ENCODE measurements at regions not wholly inside any gene's neighbourhood (a gene's known extent, or its start where the extent isn't known, plus 50 kb on each side); places are given as distances from the start of the nearest gene placed in this dataset.

DNA sequence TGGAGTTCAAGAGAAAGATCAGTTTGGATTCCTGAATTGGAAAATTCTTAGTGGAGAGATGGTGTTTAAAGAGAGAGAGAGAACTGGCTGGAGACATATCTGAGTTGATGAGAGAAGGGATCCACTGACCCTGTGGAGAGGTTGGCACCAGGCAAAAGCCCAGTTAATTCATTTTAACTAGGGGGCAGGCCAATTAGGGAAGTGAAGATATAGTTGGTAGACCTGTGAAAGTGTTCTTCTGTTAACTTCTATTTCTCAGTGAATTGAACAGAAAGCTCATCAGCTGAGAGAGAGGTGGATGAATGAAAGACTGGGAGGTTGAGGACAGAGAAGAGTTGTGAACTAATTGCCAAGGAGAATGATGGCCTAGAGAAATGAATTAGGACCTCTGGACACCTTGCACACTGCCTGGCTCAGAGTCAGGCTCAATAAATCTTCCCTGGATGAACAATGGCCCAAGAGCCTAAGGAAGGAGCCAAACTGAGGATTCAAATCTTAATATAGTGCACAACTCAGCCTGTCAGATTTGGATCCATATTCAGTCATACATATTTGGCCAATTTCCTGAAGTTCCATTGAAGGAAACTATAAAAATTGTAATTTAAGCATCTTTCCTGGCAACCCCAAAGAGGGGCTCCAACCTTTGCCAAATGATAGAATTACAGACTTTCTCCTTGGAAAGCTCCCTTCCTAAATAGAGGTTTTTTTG lies 82.2 kb upstream of the RMDN2 start:
- H3K27ac ChIP-seq: no peak overlapping the region

DNA sequence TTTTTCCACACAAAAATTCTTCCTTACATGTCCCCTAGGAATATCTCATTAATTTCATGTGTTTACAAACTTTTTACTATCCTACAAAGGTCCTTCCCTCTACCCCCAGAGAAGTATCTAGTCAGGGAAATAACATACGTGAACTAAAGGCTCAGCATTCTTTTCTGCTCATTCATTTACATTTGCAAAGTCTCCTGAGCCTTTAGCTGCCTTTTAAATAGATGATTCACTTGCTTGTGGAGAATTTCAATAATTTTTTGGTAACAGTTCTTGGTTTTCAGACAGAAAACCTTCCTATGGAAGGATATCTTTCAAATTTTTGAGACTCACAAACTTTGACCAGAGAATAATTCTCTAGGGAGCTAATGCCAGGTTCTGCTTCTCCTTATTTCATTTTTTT lies 81.5 kb upstream of the RMDN2 start:
- no peak overlapping the region for H3K27ac ChIP-seq
- intact Hi-C loops (cut with DNase I): no loop called here
- H3K4me3 ChIP-seq: no peak overlapping the region
- no peaks in the 10 kb centered on the region for H3K36me3 ChIP-seq
- no peak for DNase-seq
- no peaks in the 10 kb centered on the region for H3K9me3 ChIP-seq
- no peaks in the 10 kb centered on the region for H3K4me1 ChIP-seq
- no peaks in the 10 kb centered on the region for H3K27me3 ChIP-seq
- TF ChIP-seq, protein P1, sequence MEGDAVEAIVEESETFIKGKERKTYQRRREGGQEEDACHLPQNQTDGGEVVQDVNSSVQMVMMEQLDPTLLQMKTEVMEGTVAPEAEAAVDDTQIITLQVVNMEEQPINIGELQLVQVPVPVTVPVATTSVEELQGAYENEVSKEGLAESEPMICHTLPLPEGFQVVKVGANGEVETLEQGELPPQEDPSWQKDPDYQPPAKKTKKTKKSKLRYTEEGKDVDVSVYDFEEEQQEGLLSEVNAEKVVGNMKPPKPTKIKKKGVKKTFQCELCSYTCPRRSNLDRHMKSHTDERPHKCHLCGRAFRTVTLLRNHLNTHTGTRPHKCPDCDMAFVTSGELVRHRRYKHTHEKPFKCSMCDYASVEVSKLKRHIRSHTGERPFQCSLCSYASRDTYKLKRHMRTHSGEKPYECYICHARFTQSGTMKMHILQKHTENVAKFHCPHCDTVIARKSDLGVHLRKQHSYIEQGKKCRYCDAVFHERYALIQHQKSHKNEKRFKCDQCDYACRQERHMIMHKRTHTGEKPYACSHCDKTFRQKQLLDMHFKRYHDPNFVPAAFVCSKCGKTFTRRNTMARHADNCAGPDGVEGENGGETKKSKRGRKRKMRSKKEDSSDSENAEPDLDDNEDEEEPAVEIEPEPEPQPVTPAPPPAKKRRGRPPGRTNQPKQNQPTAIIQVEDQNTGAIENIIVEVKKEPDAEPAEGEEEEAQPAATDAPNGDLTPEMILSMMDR (IDR thresholded peaks at IDR 0.05): no peak
- no peak overlapping the region for H3K9ac ChIP-seq (ENCODE audit: low read depth in 2 of 2, low read length in 2 of 2)

More for the DNA sequence above, 82.2 kb upstream of the RMDN2 start:
- no peaks in the 10 kb centered on the region for H3K36me3 ChIP-seq
- intact Hi-C loops (cut with DNase I): no loop called here
- TF ChIP-seq, protein P1 (IDR thresholded peaks at IDR 0.05): no peak
- no peaks in the 10 kb centered on the region for H3K9me3 ChIP-seq
- no peak for DNase-seq
- no peak overlapping the region for H3K4me3 ChIP-seq
- H3K9ac ChIP-seq (ENCODE audit: low read depth in 2 of 2, low read length in 2 of 2): no peak overlapping the region
- H3K4me1 ChIP-seq: no peaks in the 10 kb centered on the region
- no peaks in the 10 kb centered on the region for H3K27me3 ChIP-seq

DNA sequence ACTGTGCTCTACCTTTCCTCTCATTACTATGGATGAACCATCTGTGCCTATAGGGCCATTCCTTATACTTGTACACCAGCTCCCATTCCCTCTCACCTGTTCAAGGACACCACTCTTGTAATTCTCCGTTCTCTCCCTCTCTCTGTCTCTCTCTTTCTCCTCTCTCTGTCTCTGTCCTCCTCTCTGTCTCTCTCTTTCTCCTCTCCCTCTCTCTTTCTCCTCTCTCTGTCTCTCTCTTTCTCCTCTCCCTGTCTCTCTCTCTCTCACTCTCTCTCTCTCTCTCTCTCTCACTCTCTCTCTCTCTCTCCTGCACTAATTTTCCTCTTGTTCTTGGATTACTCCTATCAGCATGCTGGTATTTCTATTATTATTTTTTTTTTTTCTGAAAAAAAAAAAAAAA lies 78.9 kb upstream of the RMDN2 start:
- Histone ChIP-seq H3K9me3 (no peaks in the 10 kb centered on the region), H3K27me3 (no peaks in the 10 kb centered on the region), H3K9ac (ENCODE audit: low read depth in 2 of 2, low read length in 2 of 2) (no peak overlapping the region), H3K4me1 (no peaks in the 10 kb centered on the region), H3K27ac (no peak overlapping the region), H3K4me3 (no peak overlapping the region), H3K36me3 (no peaks in the 10 kb centered on the region)
- DNase-seq: no peak
- intact Hi-C loops (cut with DNase I): no loop called here
- TF ChIP-seq, protein P1 (IDR thresholded peaks at IDR 0.05): no peak

DNA sequence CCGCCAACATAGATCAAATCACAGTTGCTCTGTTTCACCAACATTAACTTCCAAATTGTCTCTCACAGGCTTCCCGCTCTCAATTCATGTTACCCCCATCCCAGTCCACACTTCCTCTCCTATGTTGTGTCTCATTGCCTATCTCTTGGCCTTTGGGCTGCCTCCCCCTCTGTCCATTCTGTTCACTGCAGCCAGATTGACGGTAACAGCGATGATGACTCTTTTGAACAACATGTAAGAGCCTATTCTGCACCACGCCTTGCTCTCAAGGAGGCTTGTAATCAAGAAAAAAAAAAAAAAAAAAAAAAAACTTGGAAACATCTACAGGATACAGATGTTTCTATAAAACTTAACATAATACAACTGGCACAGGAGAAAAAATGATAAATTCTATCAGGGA lies 77.3 kb upstream of the RMDN2 start:
- intact Hi-C loops (cut with DNase I): no loop called here
- no peaks in the 10 kb centered on the region for H3K9me3 ChIP-seq
- no peaks in the 10 kb centered on the region for H3K27me3 ChIP-seq
- no peaks in the 10 kb centered on the region for H3K4me1 ChIP-seq
- no peak overlapping the region for H3K9ac ChIP-seq (ENCODE audit: low read depth in 2 of 2, low read length in 2 of 2)
- TF ChIP-seq, protein P1 (IDR thresholded peaks at IDR 0.05): no peak
- no peak overlapping the region for H3K27ac ChIP-seq
- no peak overlapping the region for H3K4me3 ChIP-seq
- DNase-seq: no peak
- no peaks in the 10 kb centered on the region for H3K36me3 ChIP-seq

DNA sequence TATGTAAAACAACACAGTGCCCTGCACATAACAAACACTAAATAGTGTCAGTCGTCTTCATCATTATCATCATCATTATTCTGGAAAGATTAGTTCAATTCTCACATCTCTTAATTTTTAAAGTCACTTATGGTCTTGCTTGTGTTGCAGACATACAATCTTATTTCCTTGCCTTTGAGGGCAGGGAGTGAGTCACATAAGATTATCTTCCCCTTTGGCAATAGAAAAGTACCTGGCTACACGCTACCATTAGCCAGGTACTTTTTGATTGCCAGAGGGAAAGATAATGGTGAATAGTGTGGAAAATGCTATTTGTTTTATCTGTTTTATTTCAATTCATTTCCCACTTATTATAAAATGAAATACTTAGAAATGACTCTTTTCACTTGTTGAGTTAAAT lies 76.6 kb upstream of the RMDN2 start:
- Histone ChIP-seq H3K9me3 (no peaks in the 10 kb centered on the region), H3K9ac (ENCODE audit: low read depth in 2 of 2, low read length in 2 of 2) (no peak overlapping the region), H3K36me3 (no peaks in the 10 kb centered on the region), H3K4me1 (no peaks in the 10 kb centered on the region), H3K27ac (no peak overlapping the region), H3K4me3 (no peak overlapping the region), H3K27me3 (no peaks in the 10 kb centered on the region)
- TF ChIP-seq, protein P1 (IDR thresholded peaks at IDR 0.05): no peak
- DNase-seq: no peak
- intact Hi-C loops (cut with DNase I): no loop called here

Measured in colonic mucosa (tissue), 4 donors.